ENCODE measurements at regions not wholly inside any gene's neighbourhood (a gene's known extent, or its start where the extent isn't known, plus 50 kb on each side); places are given as distances from the start of the nearest gene placed in this dataset.
A peak's percentile ranks its signal among the peaks of the same experiment; 100 is the strongest.

DNA sequence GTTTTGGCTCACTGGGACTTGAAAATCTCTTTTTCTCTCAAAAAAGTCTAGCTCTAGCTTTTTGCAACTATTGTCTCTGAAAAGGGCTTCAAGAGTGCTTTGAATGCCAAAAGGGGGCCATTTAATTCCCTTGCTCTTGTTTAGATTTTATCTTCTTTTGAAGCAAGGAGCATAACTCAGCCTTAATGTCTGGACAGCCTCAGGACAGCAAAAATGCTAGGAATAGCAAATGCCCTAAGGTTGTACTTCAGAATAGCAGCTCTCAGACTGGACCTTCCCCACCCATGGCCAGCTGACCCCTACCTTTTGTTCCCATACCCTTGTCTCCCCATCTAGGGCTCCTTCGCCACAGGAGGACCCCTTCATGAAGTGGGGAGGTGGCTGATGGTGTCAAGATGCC, 121.4 kb downstream of the KCNK1 start:
- H3K79me2 ChIP-seq (replicated peaks; ENCODE audit: insufficient read depth) = no peaks in the 10 kb centered on the region
- no peak overlapping the region for H3K4me3 Mint-ChIP-seq
- ATAC-seq (no peak), DNase-seq (ENCODE audit: low spot score) (no peak)
- TF ChIP-seq EZH2 (IDR thresholded peaks at IDR 0.05; ENCODE audit: low read depth, unreplicated experiment) (no peak), ZNF331 (CRISPR knock-in tag; IDR thresholded peaks at IDR 0.05; ENCODE audit: low read depth) (no peak), EZH2phosphoT487 (IDR thresholded peaks at IDR 0.05; ENCODE audit: unreplicated experiment) (no peak), JUNB (IDR thresholded peaks at IDR 0.05; ENCODE audit: unreplicated experiment) (no peak), POLR2AphosphoS5 (IDR thresholded peaks at IDR 0.05; ENCODE audit: low read depth) (no peak), ETS1 (IDR thresholded peaks at IDR 0.05) (no peak), REST (IDR thresholded peaks at IDR 0.05; ENCODE audit: unreplicated experiment) (no peak), CREB1 (CRISPR knock-in tag; IDR thresholded peaks at IDR 0.05; ENCODE audit: low read depth) (no peak), ZNF462 (CRISPR knock-in tag; IDR thresholded peaks at IDR 0.05) (no peak), STAT1 (IDR thresholded peaks at IDR 0.05; ENCODE audit: unreplicated experiment) (no peak), ZNF114 (CRISPR knock-in tag; IDR thresholded peaks at IDR 0.05) (no peak), NANOG (IDR thresholded peaks at IDR 0.05; ENCODE audit: borderline replicate concordance) (no peak)
- H3K4me1 Mint-ChIP-seq = peaks cover 13% of the 10 kb centered on the region
- H3F3A ChIP-seq (replicated peaks; ENCODE audit: low read depth) = no peaks in the 10 kb centered on the region
- H3K36me3 ChIP-seq (ENCODE audit: insufficient read depth) = no peaks in the 10 kb centered on the region
- H3K27me3 Mint-ChIP-seq (ENCODE audit: insufficient read depth, low read depth, poor library complexity) = peaks cover 3% of the 10 kb centered on the region
- no peaks in the 10 kb centered on the region for H3K27me3 ChIP-seq (ENCODE audit: insufficient read depth)
- no peaks in the 10 kb centered on the region for H4K20me1 ChIP-seq (replicated peaks; ENCODE audit: insufficient read depth)
- H3K9me3 Mint-ChIP-seq = no peaks in the 10 kb centered on the region
- H3K27ac ChIP-seq (ENCODE audit: low read depth) = no peak overlapping the region
- H3K27ac Mint-ChIP-seq = no peak overlapping the region
- peaks cover 6% of the 10 kb centered on the region for H3K4me1 ChIP-seq (ENCODE audit: insufficient read depth)
- H3K36me3 Mint-ChIP-seq (ENCODE audit: low read depth) = peaks cover 5% of the 10 kb centered on the region; the same call in 1 of the 3 replicates
- H3K4me3 ChIP-seq = no peak overlapping the region
- H3K9me2 ChIP-seq (ENCODE audit: insufficient read depth) = peaks cover under 1% of the 10 kb centered on the region; the same call in 1 of the 2 replicates
- 0 out of 2 replicates have a peak overlapping the region, but pooled peaks have one; percentile 16 for H2AFZ ChIP-seq
- no peak overlapping the region for H3K4me2 ChIP-seq

Data from GM23338 (cell line).